Liver (tissue), 3 donors: ENCODE measurements at regions not wholly inside any gene's neighbourhood (a gene's known extent, or its start where the extent isn't known, plus 50 kb on each side); places are given as distances from the start of the nearest gene placed in this dataset.

Source experiments
- FOXA1 ChIP-seq: IDR thresholded peaks from 2 replicates; pipeline ENCODE4 v1.6.1; 2016; ENCODE audit warnings: antibody characterized with exemption
- GABPA ChIP-seq, 2 donors: IDR thresholded peaks in 1 of 2; conservative IDR thresholded peaks in 1 of 2; 2 replicates each; pipeline ENCODE4 v1.6.1; 2016; ENCODE audit warnings: antibody characterized with exemption in 2 of 2, mild to moderate bottlenecking in 1 of 2, moderate library complexity in 1 of 2
- HNF4A ChIP-seq, 2 donors: conservative IDR thresholded peaks; 2 replicates each; pipeline ENCODE4 v1.6.1; 2016; ENCODE audit warnings: antibody characterized with exemption in 2 of 2, mild to moderate bottlenecking in 2 of 2
- TAF1 ChIP-seq: conservative IDR thresholded peaks from 2 replicates; pipeline ENCODE4 v1.6.1; 2016; ENCODE audit warnings: antibody characterized with exemption, mild to moderate bottlenecking
- YY1 ChIP-seq: IDR thresholded peaks from 2 replicates; pipeline ENCODE4 v1.6.1; 2016; ENCODE audit warnings: antibody characterized with exemption, mild to moderate bottlenecking
- TF ChIP-seq, protein P1 (sequence below): fragments of 150-350 bp; IDR thresholded peaks from 2 replicates; pipeline ENCODE4 v1.5.1; 2017; ENCODE audit warnings: improper control_type of control experiment, low read depth, low read length; ENCODE audit not compliant: missing input control
- TF ChIP-seq, protein P2 (sequence below): IDR thresholded peaks from 2 replicates; pipeline ENCODE4 v1.6.1; 2016; ENCODE audit warnings: antibody characterized with exemption, mild to moderate bottlenecking
- TF ChIP-seq, protein P3 (sequence below): IDR thresholded peaks from 2 replicates; pipeline ENCODE4 v1.6.1; 2016; ENCODE audit warnings: antibody characterized with exemption
- TF ChIP-seq, protein P4 (sequence below): IDR thresholded peaks from 2 replicates; pipeline ENCODE4 v1.6.1; 2016; ENCODE audit warnings: antibody characterized with exemption
- donor health status: healthy.
- donor health status: healthy.

DNA sequence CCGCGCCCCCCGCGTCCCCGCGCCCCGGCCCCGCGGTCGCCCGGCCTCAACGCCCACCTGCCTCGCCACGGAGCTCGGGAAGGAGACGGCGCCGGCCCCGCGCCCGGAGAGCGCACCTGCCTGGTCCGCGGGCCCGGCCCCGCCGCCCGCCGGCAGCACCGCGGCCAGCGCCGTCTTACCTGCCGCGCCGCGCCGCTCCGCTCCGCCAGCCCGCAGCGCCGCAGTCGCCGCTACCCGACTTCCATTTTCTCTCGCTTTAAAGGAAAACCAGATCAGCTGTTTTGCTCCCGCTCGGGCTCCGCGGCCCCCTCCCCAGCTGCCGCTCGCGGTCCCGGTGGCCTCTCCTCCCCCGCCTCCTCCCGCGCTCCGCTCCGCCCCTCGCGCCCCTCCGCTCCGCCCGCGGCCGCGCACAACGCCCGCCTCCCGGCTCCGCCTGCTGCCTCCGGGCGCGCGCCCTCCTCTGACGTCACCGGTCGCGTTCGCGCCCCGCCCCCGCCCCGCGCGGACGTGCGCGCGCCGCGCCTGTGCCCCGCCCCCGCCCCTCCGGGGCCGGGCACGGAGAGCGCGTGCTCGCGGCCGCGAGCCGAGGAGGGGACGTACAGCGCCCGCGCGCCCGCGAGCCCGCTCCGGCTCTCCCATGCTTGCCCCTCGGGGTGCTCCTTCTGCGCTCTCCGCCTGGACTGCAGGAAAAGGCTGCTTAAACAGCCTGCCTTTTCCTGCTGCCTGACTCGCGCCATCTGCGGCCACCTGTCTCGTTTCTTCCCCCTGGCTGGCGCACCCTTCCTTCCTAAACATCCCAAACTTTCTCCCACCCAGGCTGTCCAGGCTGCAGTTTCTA is 159.8 kb upstream of the CHRNA7 start, which contains the start of gene OTUD7A:
- TF ChIP-seq TAF1 = no peak
- no peak for TF ChIP-seq GABPA (IDR thresholded peaks at IDR 0.05 in 1 of 2, conservative IDR thresholded peaks at IDR 0.05 in 1 of 2)
- TF ChIP-seq, protein P1, sequence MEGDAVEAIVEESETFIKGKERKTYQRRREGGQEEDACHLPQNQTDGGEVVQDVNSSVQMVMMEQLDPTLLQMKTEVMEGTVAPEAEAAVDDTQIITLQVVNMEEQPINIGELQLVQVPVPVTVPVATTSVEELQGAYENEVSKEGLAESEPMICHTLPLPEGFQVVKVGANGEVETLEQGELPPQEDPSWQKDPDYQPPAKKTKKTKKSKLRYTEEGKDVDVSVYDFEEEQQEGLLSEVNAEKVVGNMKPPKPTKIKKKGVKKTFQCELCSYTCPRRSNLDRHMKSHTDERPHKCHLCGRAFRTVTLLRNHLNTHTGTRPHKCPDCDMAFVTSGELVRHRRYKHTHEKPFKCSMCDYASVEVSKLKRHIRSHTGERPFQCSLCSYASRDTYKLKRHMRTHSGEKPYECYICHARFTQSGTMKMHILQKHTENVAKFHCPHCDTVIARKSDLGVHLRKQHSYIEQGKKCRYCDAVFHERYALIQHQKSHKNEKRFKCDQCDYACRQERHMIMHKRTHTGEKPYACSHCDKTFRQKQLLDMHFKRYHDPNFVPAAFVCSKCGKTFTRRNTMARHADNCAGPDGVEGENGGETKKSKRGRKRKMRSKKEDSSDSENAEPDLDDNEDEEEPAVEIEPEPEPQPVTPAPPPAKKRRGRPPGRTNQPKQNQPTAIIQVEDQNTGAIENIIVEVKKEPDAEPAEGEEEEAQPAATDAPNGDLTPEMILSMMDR = no peak
- TF ChIP-seq, protein P2, sequence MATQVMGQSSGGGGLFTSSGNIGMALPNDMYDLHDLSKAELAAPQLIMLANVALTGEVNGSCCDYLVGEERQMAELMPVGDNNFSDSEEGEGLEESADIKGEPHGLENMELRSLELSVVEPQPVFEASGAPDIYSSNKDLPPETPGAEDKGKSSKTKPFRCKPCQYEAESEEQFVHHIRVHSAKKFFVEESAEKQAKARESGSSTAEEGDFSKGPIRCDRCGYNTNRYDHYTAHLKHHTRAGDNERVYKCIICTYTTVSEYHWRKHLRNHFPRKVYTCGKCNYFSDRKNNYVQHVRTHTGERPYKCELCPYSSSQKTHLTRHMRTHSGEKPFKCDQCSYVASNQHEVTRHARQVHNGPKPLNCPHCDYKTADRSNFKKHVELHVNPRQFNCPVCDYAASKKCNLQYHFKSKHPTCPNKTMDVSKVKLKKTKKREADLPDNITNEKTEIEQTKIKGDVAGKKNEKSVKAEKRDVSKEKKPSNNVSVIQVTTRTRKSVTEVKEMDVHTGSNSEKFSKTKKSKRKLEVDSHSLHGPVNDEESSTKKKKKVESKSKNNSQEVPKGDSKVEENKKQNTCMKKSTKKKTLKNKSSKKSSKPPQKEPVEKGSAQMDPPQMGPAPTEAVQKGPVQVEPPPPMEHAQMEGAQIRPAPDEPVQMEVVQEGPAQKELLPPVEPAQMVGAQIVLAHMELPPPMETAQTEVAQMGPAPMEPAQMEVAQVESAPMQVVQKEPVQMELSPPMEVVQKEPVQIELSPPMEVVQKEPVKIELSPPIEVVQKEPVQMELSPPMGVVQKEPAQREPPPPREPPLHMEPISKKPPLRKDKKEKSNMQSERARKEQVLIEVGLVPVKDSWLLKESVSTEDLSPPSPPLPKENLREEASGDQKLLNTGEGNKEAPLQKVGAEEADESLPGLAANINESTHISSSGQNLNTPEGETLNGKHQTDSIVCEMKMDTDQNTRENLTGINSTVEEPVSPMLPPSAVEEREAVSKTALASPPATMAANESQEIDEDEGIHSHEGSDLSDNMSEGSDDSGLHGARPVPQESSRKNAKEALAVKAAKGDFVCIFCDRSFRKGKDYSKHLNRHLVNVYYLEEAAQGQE = peak; percentile 23
- TF ChIP-seq, protein P3, sequence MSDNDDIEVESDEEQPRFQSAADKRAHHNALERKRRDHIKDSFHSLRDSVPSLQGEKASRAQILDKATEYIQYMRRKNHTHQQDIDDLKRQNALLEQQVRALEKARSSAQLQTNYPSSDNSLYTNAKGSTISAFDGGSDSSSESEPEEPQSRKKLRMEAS = no peak
- no peak for TF ChIP-seq HNF4A (conservative IDR thresholded peaks at IDR 0.05)
- TF ChIP-seq, protein P4, sequence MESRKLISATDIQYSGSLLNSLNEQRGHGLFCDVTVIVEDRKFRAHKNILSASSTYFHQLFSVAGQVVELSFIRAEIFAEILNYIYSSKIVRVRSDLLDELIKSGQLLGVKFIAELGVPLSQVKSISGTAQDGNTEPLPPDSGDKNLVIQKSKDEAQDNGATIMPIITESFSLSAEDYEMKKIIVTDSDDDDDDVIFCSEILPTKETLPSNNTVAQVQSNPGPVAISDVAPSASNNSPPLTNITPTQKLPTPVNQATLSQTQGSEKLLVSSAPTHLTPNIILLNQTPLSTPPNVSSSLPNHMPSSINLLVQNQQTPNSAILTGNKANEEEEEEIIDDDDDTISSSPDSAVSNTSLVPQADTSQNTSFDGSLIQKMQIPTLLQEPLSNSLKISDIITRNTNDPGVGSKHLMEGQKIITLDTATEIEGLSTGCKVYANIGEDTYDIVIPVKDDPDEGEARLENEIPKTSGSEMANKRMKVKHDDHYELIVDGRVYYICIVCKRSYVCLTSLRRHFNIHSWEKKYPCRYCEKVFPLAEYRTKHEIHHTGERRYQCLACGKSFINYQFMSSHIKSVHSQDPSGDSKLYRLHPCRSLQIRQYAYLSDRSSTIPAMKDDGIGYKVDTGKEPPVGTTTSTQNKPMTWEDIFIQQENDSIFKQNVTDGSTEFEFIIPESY = no peak
- no peak for TF ChIP-seq YY1
- TF ChIP-seq FOXA1 = no peak
